SK-N-MC (cell line): ENCODE measurements at regions not wholly inside any gene's neighbourhood (a gene's known extent, or its start where the extent isn't known, plus 50 kb on each side); places are given as distances from the start of the nearest gene placed in this dataset.

Experiments used
- EZH2 ChIP-seq: fragments of 200-600 bp; sonication (generic); IDR thresholded peaks from one replicate; pipeline ENCODE4 v1.6.1; 2017; ENCODE audit warnings: antibody characterized with exemption
- FOXP2 ChIP-seq: optimal IDR thresholded peaks from 2 replicates; pipeline ENCODE3; 2011; ENCODE audit warnings: mild to moderate bottlenecking, moderate library complexity; ENCODE audit not compliant: insufficient read depth; ENCODE audit errors: extremely low read length, control extremely low read depth
- POLR2AphosphoS5 ChIP-seq: IDR thresholded peaks from 2 replicates; pipeline ENCODE4 v1.6.1; 2012; ENCODE audit warnings: mild to moderate bottlenecking, low read depth, low read length, borderline replicate concordance

GRCh38 chr4:87913896-87914295, 61.6 kb upstream of the SPP1 start:
- no peak for TF ChIP-seq POLR2AphosphoS5
- no peak for TF ChIP-seq EZH2
- TF ChIP-seq FOXP2: no peak
